H9 (cell line): ENCODE measurements at regions not wholly inside any gene's neighbourhood (a gene's known extent, or its start where the extent isn't known, plus 50 kb on each side); places are given as distances from the start of the nearest gene placed in this dataset.

Experiments used
- DNase-seq: peaks from one replicate; pipeline ENCODE4 v3.0.0-alpha.2; 2017
- H2AFZ ChIP-seq: one replicate; pipeline ENCODE4 v1.6.1; 2013; ENCODE audit warnings: mild to moderate bottlenecking, low read length, control low read depth, moderate library complexity
- H2AK5ac ChIP-seq: 2 replicates; pipeline ENCODE4 v1.6.1; 2013; ENCODE audit warnings: low read length, control low read depth, mixed read lengths; ENCODE audit not compliant: insufficient read length
- H2BK120ac ChIP-seq: one replicate; pipeline ENCODE4 v1.6.1; 2013; ENCODE audit warnings: low read depth, mild to moderate bottlenecking, low read length, control low read depth, inconsistent platforms; ENCODE audit not compliant: poor library complexity, severe bottlenecking
- H2BK12ac ChIP-seq: 2 replicates; pipeline ENCODE4 v1.6.1; 2013; ENCODE audit warnings: low read length, control low read depth, mixed read lengths, low read depth; ENCODE audit not compliant: insufficient read length
- H2BK15ac ChIP-seq: 2 replicates; pipeline ENCODE4 v1.6.1; 2013; ENCODE audit warnings: low read depth, low read length, control low read depth
- H2BK20ac ChIP-seq: one replicate; pipeline ENCODE4 v1.6.1; 2013; ENCODE audit warnings: low read depth, mild to moderate bottlenecking, low read length, control low read depth, inconsistent platforms; ENCODE audit not compliant: poor library complexity, severe bottlenecking
- H2BK5ac ChIP-seq: 2 replicates; pipeline ENCODE4 v1.6.1; 2013; ENCODE audit warnings: low read length, control low read depth, mixed read lengths; ENCODE audit not compliant: insufficient read length
- H3K14ac ChIP-seq: 2 replicates; pipeline ENCODE4 v1.6.1; 2013; ENCODE audit warnings: low read length, control low read depth; ENCODE audit not compliant: insufficient read depth
- H3K18ac ChIP-seq: 2 replicates; pipeline ENCODE4 v1.6.1; 2013; ENCODE audit warnings: low read depth, mild to moderate bottlenecking, mixed read lengths, low read length, control low read depth; ENCODE audit not compliant: insufficient read length
- H3K23ac ChIP-seq: 2 replicates; pipeline ENCODE4 v1.6.1; 2013; ENCODE audit warnings: low read length, control low read depth, mixed read lengths, low read depth; ENCODE audit not compliant: insufficient read length
- H3K23me2 ChIP-seq: 2 replicates; pipeline ENCODE4 v1.6.1; 2013; ENCODE audit warnings: low read depth, mild to moderate bottlenecking, mixed read lengths, low read length, control low read depth; ENCODE audit not compliant: insufficient read length, poor library complexity, severe bottlenecking
- H3K27ac ChIP-seq: 2 replicates; pipeline ENCODE4 v1.5.1; 2013; ENCODE audit warnings: low read length, control low read depth, mixed read lengths, low read depth; ENCODE audit not compliant: insufficient read length
- H3K27me3 ChIP-seq: 2 replicates; pipeline ENCODE4 v1.6.1; 2013; ENCODE audit warnings: low read length, control low read depth, inconsistent platforms; ENCODE audit not compliant: insufficient read depth
- H3K4ac ChIP-seq: 2 replicates; pipeline ENCODE4 v1.6.1; 2013; ENCODE audit warnings: low read depth, mild to moderate bottlenecking, control low read depth, inconsistent platforms, low read length, moderate library complexity
- H3K4me1 ChIP-seq: 2 replicates; pipeline ENCODE4 v1.6.1; 2013; ENCODE audit warnings: low read length, control low read depth, inconsistent platforms; ENCODE audit not compliant: insufficient read depth
- H3K4me2 ChIP-seq: 2 replicates; pipeline ENCODE4 v1.6.1; 2013; ENCODE audit warnings: low read length, control low read depth, mixed read lengths; ENCODE audit not compliant: insufficient read length, insufficient read depth
- H3K56ac ChIP-seq: 2 replicates; pipeline ENCODE4 v1.6.1; 2013; ENCODE audit warnings: low read depth, mild to moderate bottlenecking, mixed read lengths, low read length, control low read depth; ENCODE audit not compliant: insufficient read length
- H3K79me1 ChIP-seq: 2 replicates; pipeline ENCODE4 v1.6.1; 2013; ENCODE audit warnings: low read depth, mild to moderate bottlenecking, moderate library complexity, low read length, control low read depth, inconsistent platforms; ENCODE audit not compliant: insufficient read depth, poor library complexity, severe bottlenecking
- H3K79me2 ChIP-seq: 2 replicates; pipeline ENCODE4 v1.6.1; 2013; ENCODE audit warnings: low read length, control low read depth, inconsistent platforms; ENCODE audit not compliant: insufficient read depth
- H3K9ac ChIP-seq: 2 replicates; pipeline ENCODE4 v1.6.1; 2013; ENCODE audit warnings: low read length, control low read depth, mixed read lengths; ENCODE audit not compliant: insufficient read length; ENCODE audit errors: extremely low read depth
- H3K9me3 ChIP-seq: one replicate; pipeline ENCODE4 v1.6.1; 2013; ENCODE audit warnings: low read depth, low read length, inconsistent platforms; ENCODE audit not compliant: control insufficient read depth
- H3T11ph ChIP-seq: one replicate; pipeline ENCODE4 v1.6.1; 2013; ENCODE audit warnings: mild to moderate bottlenecking, low read length, control low read depth, inconsistent platforms
- H4K20me1 ChIP-seq: one replicate; pipeline ENCODE4 v1.6.1; 2013; ENCODE audit not compliant: control insufficient read depth, insufficient read length, insufficient read depth
- H4K5ac ChIP-seq: 2 replicates; pipeline ENCODE4 v1.6.1; 2013; ENCODE audit warnings: low read depth, mild to moderate bottlenecking, mixed read lengths, low read length, control low read depth; ENCODE audit not compliant: insufficient read length
- H4K8ac ChIP-seq: replicated peaks from 2 replicates; pipeline ENCODE4 v1.6.1; 2013; ENCODE audit warnings: low read length, control low read depth, mixed read lengths, low read depth; ENCODE audit not compliant: insufficient read length
- H4K91ac ChIP-seq: 2 replicates; pipeline ENCODE4 v1.6.1; 2013; ENCODE audit warnings: low read depth, mild to moderate bottlenecking, moderate library complexity, mixed read lengths, low read length, control low read depth; ENCODE audit not compliant: insufficient read length
- H3K27ac Mint-ChIP-seq, 3 experiments: 2 replicates in 2 of 3; 3 replicates in 1 of 3; pipeline ENCODE4 v1.8.0; 2020 to 2021; ENCODE audit warnings: mixed read lengths in 3 of 3, mild to moderate bottlenecking in 1 of 3, moderate library complexity in 1 of 3
- H3K27me3 Mint-ChIP-seq: 2 replicates; pipeline ENCODE4 v1.8.0; 2021; ENCODE audit warnings: low read depth, mild to moderate bottlenecking, moderate library complexity, mixed read lengths
- H3K36me3 Mint-ChIP-seq, 3 experiments: 2 replicates in 2 of 3; 3 replicates in 1 of 3; pipeline ENCODE4 v1.8.0; 2020 to 2021; ENCODE audit warnings: low read depth in 3 of 3, mixed read lengths in 3 of 3; ENCODE audit not compliant: insufficient read depth in 1 of 3
- H3K4me1 Mint-ChIP-seq, 2 experiments: 2 replicates each; pipeline ENCODE4 v1.8.0; 2020; ENCODE audit warnings: mixed read lengths in 2 of 2
- H3K4me3 Mint-ChIP-seq, 2 experiments: 2 replicates in 1 of 2; 3 replicates in 1 of 2; pipeline ENCODE4 v1.8.0; 2020 to 2021; ENCODE audit warnings: mild to moderate bottlenecking in 2 of 2, mixed read lengths in 2 of 2, moderate library complexity in 1 of 2
- H3K9me3 Mint-ChIP-seq, 2 experiments: 2 replicates in 1 of 2; 3 replicates in 1 of 2; pipeline ENCODE4 v1.8.0; 2020; ENCODE audit warnings: mild to moderate bottlenecking in 2 of 2, mixed read lengths in 2 of 2, moderate library complexity in 1 of 2
- CTCF ChIP-seq: fragments of 200-600 bp; sonication (generic); conservative IDR thresholded peaks from 3 replicates; pipeline ENCODE4 v1.8.0; 2021; ENCODE audit warnings: antibody characterized with exemption, mild to moderate bottlenecking
- WGBS: extraction: QIAGEN DNeasy Blood & Tissue Kit; methylation state at CpG from one replicate; pipeline ENCODE4 v1.1.7; 2013; ENCODE audit warnings: missing lambda C conversion rate, low lambda C conversion rate, mixed read lengths; ENCODE audit not compliant: insufficient read length; ENCODE audit errors: extremely low coverage; 5-methylcytosine and 5-hydroxymethylcytosine counted together

GRCh38 chr3:59606638-59607266 is 556.9 kb upstream of the CFAP20DC start:
- H4K5ac ChIP-seq, result no peak overlapping the region
- Mint-ChIP-seq H3K36me3 (no peaks in the 10 kb centered on the region), H3K27ac (no peak overlapping the region), H3K4me1 (peaks cover 3% of the 10 kb centered on the region in 2 experiments; a peak in 2 of 4 replicates), H3K27me3 (no peaks in the 10 kb centered on the region), H3K9me3 (0 out of 5 replicates have a peak, but pooled peaks cover 0 to 3% of the 10 kb centered on the region in 2 experiments), H3K4me3 (no peak overlapping the region)
- H2BK120ac ChIP-seq, result no peak overlapping the region
- no peak overlapping the region for H3K56ac ChIP-seq
- H2AFZ ChIP-seq, result no peak overlapping the region
- no peaks in the 10 kb centered on the region for H3K9me3 ChIP-seq
- H4K20me1 ChIP-seq, result no peaks in the 10 kb centered on the region
- no peak overlapping the region for H3K23ac ChIP-seq
- H2BK15ac ChIP-seq, result no peak overlapping the region
- H3K4ac ChIP-seq, result no peak overlapping the region
- no peak overlapping the region for H4K8ac ChIP-seq
- H3K9ac ChIP-seq, result no peak overlapping the region
- H3K79me2 ChIP-seq, result no peaks in the 10 kb centered on the region
- H3K23me2 ChIP-seq, result no peaks in the 10 kb centered on the region
- H2AK5ac ChIP-seq, result no peak overlapping the region
- H2BK12ac ChIP-seq, result no peak overlapping the region
- no peak overlapping the region for H3T11ph ChIP-seq
- H2BK5ac ChIP-seq, result no peak overlapping the region
- no peak for DNase-seq
- H3K14ac ChIP-seq, result no peak overlapping the region
- no peaks in the 10 kb centered on the region for H3K79me1 ChIP-seq
- H3K4me1 ChIP-seq, result no peaks in the 10 kb centered on the region
- H3K18ac ChIP-seq, result no peak overlapping the region
- H3K27ac ChIP-seq, result no peak overlapping the region
- no peak for TF ChIP-seq CTCF
- H3K27me3 ChIP-seq, result no peaks in the 10 kb centered on the region
- H4K91ac ChIP-seq, result no peak overlapping the region
- H3K4me2 ChIP-seq, result no peak overlapping the region
- no peak overlapping the region for H2BK20ac ChIP-seq
- no CpG with 5 or more reads among the region's 4 CpGs for WGBS
